ENCODE measurements at regions not wholly inside any gene's neighbourhood (a gene's known extent, or its start where the extent isn't known, plus 50 kb on each side); places are given as distances from the start of the nearest gene placed in this dataset.

GRCh38 chr12:115650026-115650425, 627.5 kb downstream of the MED13L start:
- Histone ChIP-seq H3K27ac (ENCODE audit: low read depth in 1 of 2, low read length in 2 of 2) (no peak overlapping the region), H3K4me3 (replicated peaks in 1 of 3; ENCODE audit: low read depth in 2 of 3, low read length in 3 of 3) (no peak overlapping the region), H2AFZ (ENCODE audit: insufficient read depth, low read depth, low read length, poor library complexity, severe bottlenecking) (no peak overlapping the region), H3K79me2 (ENCODE audit: insufficient read depth, low read length) (no peaks in the 10 kb centered on the region), H4K20me1 (ENCODE audit: insufficient read depth, low read length) (no peaks in the 10 kb centered on the region), H3K36me3 (replicated peaks in 1 of 2; ENCODE audit: control insufficient read depth in 1 of 2, insufficient read depth in 2 of 2, low read length in 2 of 2) (no peaks in the 10 kb centered on the region), H3K4me2 (replicated peaks; ENCODE audit: extremely low read depth, low read length, poor library complexity, severe bottlenecking) (no peak overlapping the region), H3K4me1 (ENCODE audit: control insufficient read depth in 1 of 2, insufficient read depth in 2 of 2, low read length in 2 of 2) (no peaks in the 10 kb centered on the region), H3K9me3 (replicated peaks in 1 of 2; ENCODE audit: control insufficient read depth in 1 of 2, insufficient read depth in 1 of 2, low read length in 2 of 2) (no peaks in the 10 kb centered on the region), H3K9ac (ENCODE audit: insufficient read depth, low read length, poor library complexity, severe bottlenecking) (no peak overlapping the region), H3K27me3 (ENCODE audit: control insufficient read depth in 2 of 2, insufficient read depth in 2 of 2, low read length in 2 of 2) (no peaks in the 10 kb centered on the region)
- no peak overlapping the region for H3K4me3 Mint-ChIP-seq
- H3K27ac Mint-ChIP-seq = no peak overlapping the region
- no peak for DNase-seq
- intact Hi-C loops (cut with micrococcal nuclease) = no loop called here
- H3K9me3 Mint-ChIP-seq = peaks cover 0 to 4% (median 0%) of the 10 kb centered on the region in 7 donors
- H3K4me1 Mint-ChIP-seq = no peaks in the 10 kb centered on the region
- TF ChIP-seq CTCF (IDR thresholded peaks at IDR 0.05) = no peak
- peaks cover 0 to 4% (median 3%) of the 10 kb centered on the region in 3 donors for H3K27me3 Mint-ChIP-seq (ENCODE audit: low read depth in 3 of 3)
- WGBS (ENCODE audit: insufficient coverage) = 77% methylated on average over 8 of the region's 10 CpGs
- H3K36me3 Mint-ChIP-seq = no peaks in the 10 kb centered on the region

- Histone ChIP-seq H2AFZ (ENCODE audit: insufficient read depth, low read depth, low read length, poor library complexity, severe bottlenecking) (no peak overlapping the region), H3K36me3 (replicated peaks in 1 of 2; ENCODE audit: control insufficient read depth in 1 of 2, insufficient read depth in 2 of 2, low read length in 2 of 2) (no peaks in the 10 kb centered on the region), H3K9ac (ENCODE audit: insufficient read depth, low read length, poor library complexity, severe bottlenecking) (no peak overlapping the region), H3K79me2 (ENCODE audit: insufficient read depth, low read length) (no peaks in the 10 kb centered on the region), H3K27ac (ENCODE audit: low read depth in 1 of 2, low read length in 2 of 2) (no peak overlapping the region), H3K4me1 (ENCODE audit: control insufficient read depth in 1 of 2, insufficient read depth in 2 of 2, low read length in 2 of 2) (no peaks in the 10 kb centered on the region), H3K27me3 (ENCODE audit: control insufficient read depth in 2 of 2, insufficient read depth in 2 of 2, low read length in 2 of 2) (no peaks in the 10 kb centered on the region), H3K4me2 (replicated peaks; ENCODE audit: extremely low read depth, low read length, poor library complexity, severe bottlenecking) (no peak overlapping the region), H4K20me1 (ENCODE audit: insufficient read depth, low read length) (no peaks in the 10 kb centered on the region), H3K9me3 (replicated peaks in 1 of 2; ENCODE audit: control insufficient read depth in 1 of 2, insufficient read depth in 1 of 2, low read length in 2 of 2) (no peaks in the 10 kb centered on the region), H3K4me3 (replicated peaks in 1 of 3; ENCODE audit: low read depth in 2 of 3, low read length in 3 of 3) (no peak overlapping the region)
- H3K4me1 Mint-ChIP-seq = no peaks in the 10 kb centered on the region
- TF ChIP-seq CTCF (IDR thresholded peaks at IDR 0.05) = no peak
- H3K27me3 Mint-ChIP-seq (ENCODE audit: low read depth in 3 of 3) = peaks cover 0 to 4% (median 3%) of the 10 kb centered on the region in 3 donors
- H3K27ac Mint-ChIP-seq = no peak overlapping the region
- DNase-seq = no peak
- H3K36me3 Mint-ChIP-seq = no peaks in the 10 kb centered on the region
- intact Hi-C loops (cut with micrococcal nuclease) = no loop called here
- H3K4me3 Mint-ChIP-seq = no peak overlapping the region
- H3K9me3 Mint-ChIP-seq = peaks cover 0 to 4% (median 0%) of the 10 kb centered on the region in 7 donors
- 67% methylated on average over 1 of the region's 1 CpG for WGBS (ENCODE audit: insufficient coverage)
Observed at GRCh38 chr12:115648463-115648862, 629.0 kb downstream of the MED13L start.
